ENCODE measurements at regions not wholly inside any gene's neighbourhood (a gene's known extent, or its start where the extent isn't known, plus 50 kb on each side); places are given as distances from the start of the nearest gene placed in this dataset.

DNA sequence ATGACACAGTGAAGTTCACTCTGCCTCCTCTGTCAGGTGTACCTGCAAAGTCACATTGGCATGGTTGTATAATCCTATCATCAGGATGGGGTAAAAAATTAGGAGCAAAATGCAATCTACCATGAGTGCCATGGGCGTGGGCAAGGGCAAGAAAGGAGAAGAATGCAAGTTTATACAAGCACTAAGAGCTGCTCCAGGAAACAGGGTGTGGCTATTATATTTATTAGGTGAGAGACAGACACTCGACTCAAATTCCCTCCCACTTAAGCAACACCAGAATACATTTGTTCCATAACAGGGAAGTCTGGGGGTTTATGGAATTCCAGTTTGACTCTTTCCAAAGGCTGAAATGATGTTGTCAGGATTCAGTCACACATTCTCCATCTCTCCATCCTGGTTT lies 378.8 kb downstream of the BCOR start:
- no peak for TF ChIP-seq CTCF (IDR thresholded peaks at IDR 0.05)
- TF ChIP-seq POLR2A (IDR thresholded peaks at IDR 0.05) = no peak
